A673 (cell line): ENCODE measurements at regions not wholly inside any gene's neighbourhood (a gene's known extent, or its start where the extent isn't known, plus 50 kb on each side); places are given as distances from the start of the nearest gene placed in this dataset.

Experiments
- EZH2 ChIP-seq: fragments of 200-600 bp; sonication (generic); IDR thresholded peaks from 2 replicates; pipeline ENCODE4 v1.6.1; 2017; ENCODE audit warnings: borderline replicate concordance, low read depth, mild to moderate bottlenecking, mixed read lengths, antibody characterized with exemption, low read length; ENCODE audit not compliant: poor library complexity, severe bottlenecking
- TF ChIP-seq, protein P1 (sequence below): fragments of 300-800, 200-600 bp; sonication (generic); conservative IDR thresholded peaks from 2 replicates; pipeline ENCODE4 v1.5.1; 2017; ENCODE audit warnings: low read depth, mild to moderate bottlenecking, antibody characterized with exemption, low read length, moderate library complexity, mixed read lengths

DNA sequence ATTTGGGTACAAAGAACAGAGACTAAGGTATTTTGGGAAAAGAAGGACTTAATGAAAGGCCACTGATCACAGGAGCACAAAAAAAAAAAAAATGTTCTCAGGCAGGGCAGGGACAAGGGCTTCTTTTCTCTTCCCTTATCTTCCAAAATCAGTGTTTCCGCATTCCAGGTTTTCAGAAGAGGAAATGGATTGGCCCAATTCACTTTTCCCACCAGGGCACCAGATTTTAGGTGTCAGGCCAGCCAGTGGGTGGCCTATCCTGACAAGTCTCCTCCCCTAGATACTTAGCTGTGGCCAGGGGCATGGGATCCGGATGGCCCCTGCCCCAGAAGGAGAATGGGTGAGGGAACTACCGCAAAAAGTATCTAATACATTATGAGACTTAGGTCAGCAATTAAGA, 88.9 kb upstream of the WAC start:
- TF ChIP-seq, protein P1, sequence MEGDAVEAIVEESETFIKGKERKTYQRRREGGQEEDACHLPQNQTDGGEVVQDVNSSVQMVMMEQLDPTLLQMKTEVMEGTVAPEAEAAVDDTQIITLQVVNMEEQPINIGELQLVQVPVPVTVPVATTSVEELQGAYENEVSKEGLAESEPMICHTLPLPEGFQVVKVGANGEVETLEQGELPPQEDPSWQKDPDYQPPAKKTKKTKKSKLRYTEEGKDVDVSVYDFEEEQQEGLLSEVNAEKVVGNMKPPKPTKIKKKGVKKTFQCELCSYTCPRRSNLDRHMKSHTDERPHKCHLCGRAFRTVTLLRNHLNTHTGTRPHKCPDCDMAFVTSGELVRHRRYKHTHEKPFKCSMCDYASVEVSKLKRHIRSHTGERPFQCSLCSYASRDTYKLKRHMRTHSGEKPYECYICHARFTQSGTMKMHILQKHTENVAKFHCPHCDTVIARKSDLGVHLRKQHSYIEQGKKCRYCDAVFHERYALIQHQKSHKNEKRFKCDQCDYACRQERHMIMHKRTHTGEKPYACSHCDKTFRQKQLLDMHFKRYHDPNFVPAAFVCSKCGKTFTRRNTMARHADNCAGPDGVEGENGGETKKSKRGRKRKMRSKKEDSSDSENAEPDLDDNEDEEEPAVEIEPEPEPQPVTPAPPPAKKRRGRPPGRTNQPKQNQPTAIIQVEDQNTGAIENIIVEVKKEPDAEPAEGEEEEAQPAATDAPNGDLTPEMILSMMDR, result no peak
- TF ChIP-seq EZH2, result no peak
